Endothelial cell of umbilical vein (primary cell): ENCODE measurements at regions not wholly inside any gene's neighbourhood (a gene's known extent, or its start where the extent isn't known, plus 50 kb on each side); places are given as distances from the start of the nearest gene placed in this dataset.

Source experiments
- CTCF ChIP-seq, 2 donors: IDR thresholded peaks; 1 replicate in 1 of 2; 2 replicates in 1 of 2; pipeline ENCODE4 v1.5.1; 2011; ENCODE audit warnings: low read length in 2 of 2, mild to moderate bottlenecking in 2 of 2, moderate library complexity in 2 of 2, control low read depth in 1 of 2, inconsistent platforms in 1 of 2, low read depth in 1 of 2; ENCODE audit not compliant: insufficient read depth in 1 of 2; ENCODE audit errors: extremely low read depth in 1 of 2
- EZH2 ChIP-seq: IDR thresholded peaks from 2 replicates; pipeline ENCODE4 v1.6.1; 2012; ENCODE audit warnings: borderline replicate concordance, low read depth, mild to moderate bottlenecking, moderate library complexity, low read length, inconsistent platforms; ENCODE audit not compliant: severe bottlenecking
- FOS ChIP-seq: IDR thresholded peaks from 2 replicates; pipeline ENCODE4 v1.6.1; 2011; ENCODE audit warnings: mild to moderate bottlenecking, low read length, moderate library complexity, borderline replicate concordance; ENCODE audit not compliant: insufficient read depth
- POLR2A ChIP-seq: IDR thresholded peaks from 2 replicates; pipeline ENCODE4 v1.6.1; 2012; ENCODE audit warnings: low read depth, mild to moderate bottlenecking, control low read depth, low read length
- POLR2AphosphoS5 ChIP-seq: IDR thresholded peaks from 2 replicates; pipeline ENCODE4 v1.6.1; 2012; ENCODE audit warnings: low read depth, mild to moderate bottlenecking, control low read depth, low read length, moderate library complexity; ENCODE audit not compliant: insufficient read depth
- TF ChIP-seq, protein P1 (sequence below): IDR thresholded peaks from 2 replicates; pipeline ENCODE4 v1.6.1; 2011; ENCODE audit not compliant: insufficient read depth, insufficient read length

GRCh38 chr4:123568936-123569335 lies 172.3 kb downstream of the SPRY1 start:
- TF ChIP-seq POLR2A (no peak), FOS (no peak), CTCF (IDR thresholded peaks at IDR 0.05; ENCODE audit: extremely low read depth in 1 of 2, insufficient read depth in 1 of 2, low read depth in 1 of 2, low read length in 2 of 2) (no peak), EZH2 (no peak), POLR2AphosphoS5 (no peak)
- TF ChIP-seq, protein P1, sequence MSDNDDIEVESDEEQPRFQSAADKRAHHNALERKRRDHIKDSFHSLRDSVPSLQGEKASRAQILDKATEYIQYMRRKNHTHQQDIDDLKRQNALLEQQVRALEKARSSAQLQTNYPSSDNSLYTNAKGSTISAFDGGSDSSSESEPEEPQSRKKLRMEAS: no peak
